ENCODE measurements at regions not wholly inside any gene's neighbourhood (a gene's known extent, or its start where the extent isn't known, plus 50 kb on each side); places are given as distances from the start of the nearest gene placed in this dataset.
"Not testable (repeated sequence)": the region's sequence is repeated elsewhere in the genome, so short reads cannot be mapped to it uniquely, and the experiment has no call there.

GRCh38 chr3:98705694-98706093, 57.4 kb upstream of the ST3GAL6 start:
- no peak for DNase-seq

GRCh38 chr3:98708681-98709080, 54.5 kb upstream of the ST3GAL6 start:
- not testable (repeated sequence) for DNase-seq

- DNase-seq, result no peak
These were observed 53.7 kb upstream of the ST3GAL6 start for GRCh38 chr3:98709441-98709840.

GRCh38 chr3:98710067-98710659, 53.0 kb upstream of the ST3GAL6 start:
- DNase-seq, result no peak

GRCh38 chr3:98711426-98711825, 51.7 kb upstream of the ST3GAL6 start:
- no peak for DNase-seq

- DNase-seq, result no peak
These were observed 50.4 kb upstream of the ST3GAL6 start for GRCh38 chr3:98712726-98713125.

- DNase-seq, result not testable (repeated sequence)
These were observed 49.8 kb upstream of the ST3GAL6 start for GRCh38 chr3:98713332-98713731.

Measured in activated CD4-positive, alpha-beta T cell treated with anti-CD3 and anti-CD28 coated beads, Interleukin-2, amount 50 U/mL, for 4 hours (primary cell).